ENCODE measurements at regions not wholly inside any gene's neighbourhood (a gene's known extent, or its start where the extent isn't known, plus 50 kb on each side); places are given as distances from the start of the nearest gene placed in this dataset.
"Not testable (repeated sequence)": the region's sequence is repeated elsewhere in the genome, so short reads cannot be mapped to it uniquely, and the experiment has no call there.

GRCh38 chr20:12759493-12759892 is 249.3 kb upstream of the SPTLC3 start:
- H3K4me3 Mint-ChIP-seq; H3K27ac Mint-ChIP-seq; H3K4me3 ChIP-seq (ENCODE audit: low read length in 2 of 2); H3K27me3 Mint-ChIP-seq; CTCF ChIA-PET (ENCODE audit: partially characterized antibody); H3K4me1 ChIP-seq (ENCODE audit: insufficient read depth, low read length); H3K4me1 Mint-ChIP-seq; H3K27me3 ChIP-seq (ENCODE audit: insufficient read depth, low read length); intact Hi-C loops (cut with micrococcal nuclease); H3K27ac ChIP-seq (ENCODE audit: low read depth, low read length); POLR2A ChIA-PET (ENCODE audit: partially characterized antibody); H3K36me3 Mint-ChIP-seq; H3K36me3 ChIP-seq (ENCODE audit: insufficient read depth, low read length); DNase-seq; H3K9me3 ChIP-seq (ENCODE audit: control insufficient read depth in 1 of 2, low read length in 2 of 2): not testable (repeated sequence)
- H3K9me3 Mint-ChIP-seq: peaks cover 0 to 13% (median 9%) of the 10 kb centered on the region in 8 donors

DNA sequence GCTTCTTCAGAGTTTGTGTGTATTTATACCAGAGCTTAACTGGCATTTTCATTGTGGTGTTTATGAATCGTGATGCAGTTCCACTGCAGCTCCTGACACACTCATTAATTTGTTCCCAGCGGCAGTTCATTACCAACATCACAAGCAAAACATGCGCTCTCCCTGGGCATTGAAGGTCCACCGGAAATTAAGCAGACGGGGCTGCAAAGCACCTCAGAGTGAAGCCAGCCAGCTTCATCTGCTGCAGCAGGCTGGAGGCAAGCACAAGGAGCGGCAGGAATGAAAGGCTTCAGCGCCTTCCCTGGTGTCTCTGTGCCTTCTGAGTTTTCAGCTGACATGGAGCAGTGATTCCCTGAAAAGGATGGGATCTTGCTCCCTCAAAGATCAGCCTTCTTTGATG is 246.0 kb upstream of the SPTLC3 start:
- CTCF ChIA-PET (ENCODE audit: partially characterized antibody): no interaction called here
- no peak overlapping the region for H3K27ac ChIP-seq (ENCODE audit: low read depth, low read length)

GRCh38 chr20:12763406-12763805 is 245.4 kb upstream of the SPTLC3 start:
- CTCF ChIA-PET (ENCODE audit: partially characterized antibody): no interaction called here
- Mint-ChIP-seq H3K27me3 (no peaks in the 10 kb centered on the region), H3K9me3 (peaks cover 0 to 6% (median 3%) of the 10 kb centered on the region in 8 donors), H3K4me3 (no peak overlapping the region), H3K27ac (no peak overlapping the region), H3K36me3 (no peaks in the 10 kb centered on the region), H3K4me1 (no peaks in the 10 kb centered on the region)
- intact Hi-C loops (cut with micrococcal nuclease): no loop called here
- H3K4me1 ChIP-seq (ENCODE audit: insufficient read depth, low read length): no peaks in the 10 kb centered on the region
- no peak overlapping the region for H3K27ac ChIP-seq (ENCODE audit: low read depth, low read length)
- H3K27me3 ChIP-seq (ENCODE audit: insufficient read depth, low read length): no peaks in the 10 kb centered on the region
- H3K36me3 ChIP-seq (ENCODE audit: insufficient read depth, low read length): no peaks in the 10 kb centered on the region
- no peak for DNase-seq
- H3K4me3 ChIP-seq (ENCODE audit: low read length in 2 of 2): no peak overlapping the region
- POLR2A ChIA-PET (ENCODE audit: partially characterized antibody): no interaction called here
- no peaks in the 10 kb centered on the region for H3K9me3 ChIP-seq (ENCODE audit: control insufficient read depth in 1 of 2, low read length in 2 of 2)

More for the DNA sequence above, 246.0 kb upstream of the SPTLC3 start:
- Mint-ChIP-seq H3K4me1 (no peaks in the 10 kb centered on the region), H3K27ac (no peak overlapping the region), H3K36me3 (no peaks in the 10 kb centered on the region), H3K4me3 (no peak overlapping the region), H3K9me3 (peaks cover 0 to 6% (median 4%) of the 10 kb centered on the region in 8 donors), H3K27me3 (no peaks in the 10 kb centered on the region)
- H3K27me3 ChIP-seq (ENCODE audit: insufficient read depth, low read length): no peaks in the 10 kb centered on the region
- no peaks in the 10 kb centered on the region for H3K9me3 ChIP-seq (ENCODE audit: control insufficient read depth in 1 of 2, low read length in 2 of 2)
- H3K4me1 ChIP-seq (ENCODE audit: insufficient read depth, low read length): no peaks in the 10 kb centered on the region
- no peak overlapping the region for H3K4me3 ChIP-seq (ENCODE audit: low read length in 2 of 2)
- no peaks in the 10 kb centered on the region for H3K36me3 ChIP-seq (ENCODE audit: insufficient read depth, low read length)
- POLR2A ChIA-PET (ENCODE audit: partially characterized antibody): no interaction called here
- intact Hi-C loops (cut with micrococcal nuclease): no loop called here
- DNase-seq: no peak

GRCh38 chr20:12764053-12764452 is 244.7 kb upstream of the SPTLC3 start:
- Mint-ChIP-seq H3K4me3 (no peak overlapping the region), H3K27me3 (no peaks in the 10 kb centered on the region), H3K9me3 (peaks cover 0 to 6% (median 1%) of the 10 kb centered on the region in 8 donors), H3K4me1 (no peaks in the 10 kb centered on the region), H3K36me3 (no peaks in the 10 kb centered on the region), H3K27ac (no peak overlapping the region)
- Histone ChIP-seq H3K4me1 (ENCODE audit: insufficient read depth, low read length) (no peaks in the 10 kb centered on the region), H3K9me3 (ENCODE audit: control insufficient read depth in 1 of 2, low read length in 2 of 2) (no peaks in the 10 kb centered on the region), H3K36me3 (ENCODE audit: insufficient read depth, low read length) (no peaks in the 10 kb centered on the region), H3K4me3 (ENCODE audit: low read length in 2 of 2) (no peak overlapping the region), H3K27ac (ENCODE audit: low read depth, low read length) (no peak overlapping the region), H3K27me3 (ENCODE audit: insufficient read depth, low read length) (no peaks in the 10 kb centered on the region)
- CTCF ChIA-PET (ENCODE audit: partially characterized antibody): no interaction called here
- intact Hi-C loops (cut with micrococcal nuclease): no loop called here
- no peak for DNase-seq
- POLR2A ChIA-PET (ENCODE audit: partially characterized antibody): no interaction called here

- Histone ChIP-seq H3K27me3 (ENCODE audit: insufficient read depth, low read length) (no peaks in the 10 kb centered on the region), H3K36me3 (ENCODE audit: insufficient read depth, low read length) (no peaks in the 10 kb centered on the region), H3K27ac (ENCODE audit: low read depth, low read length) (no peak overlapping the region), H3K4me3 (ENCODE audit: low read length in 2 of 2) (no peak overlapping the region), H3K4me1 (ENCODE audit: insufficient read depth, low read length) (no peaks in the 10 kb centered on the region), H3K9me3 (ENCODE audit: control insufficient read depth in 1 of 2, low read length in 2 of 2) (no peaks in the 10 kb centered on the region)
- Mint-ChIP-seq H3K36me3 (no peaks in the 10 kb centered on the region), H3K4me3 (no peak overlapping the region), H3K4me1 (no peaks in the 10 kb centered on the region), H3K27me3 (no peaks in the 10 kb centered on the region), H3K9me3 (peaks cover 0 to 7% (median 1%) of the 10 kb centered on the region in 8 donors), H3K27ac (no peak overlapping the region)
- DNase-seq: no peak
- POLR2A ChIA-PET (ENCODE audit: partially characterized antibody): no interaction called here
- CTCF ChIA-PET (ENCODE audit: partially characterized antibody): no interaction called here
- intact Hi-C loops (cut with micrococcal nuclease): no loop called here
Measured at GRCh38 chr20:12764851-12765250, 243.9 kb upstream of the SPTLC3 start.

- Histone ChIP-seq H3K36me3 (ENCODE audit: insufficient read depth, low read length) (no peaks in the 10 kb centered on the region), H3K27ac (ENCODE audit: low read depth, low read length) (no peak overlapping the region), H3K9me3 (ENCODE audit: control insufficient read depth in 1 of 2, low read length in 2 of 2) (no peaks in the 10 kb centered on the region), H3K4me1 (ENCODE audit: insufficient read depth, low read length) (no peaks in the 10 kb centered on the region), H3K4me3 (ENCODE audit: low read length in 2 of 2) (no peak overlapping the region), H3K27me3 (ENCODE audit: insufficient read depth, low read length) (no peaks in the 10 kb centered on the region)
- intact Hi-C loops (cut with micrococcal nuclease): no loop called here
- ChIA-PET CTCF (ENCODE audit: partially characterized antibody) (no interaction called here), POLR2A (ENCODE audit: partially characterized antibody) (no interaction called here)
- Mint-ChIP-seq H3K27me3 (no peaks in the 10 kb centered on the region), H3K9me3 (peaks cover 0 to 13% (median 4%) of the 10 kb centered on the region in 8 donors), H3K36me3 (no peaks in the 10 kb centered on the region), H3K27ac (no peak overlapping the region), H3K4me3 (no peak overlapping the region), H3K4me1 (no peaks in the 10 kb centered on the region)
- no peak for DNase-seq
Measured at GRCh38 chr20:12773936-12774335, 234.8 kb upstream of the SPTLC3 start.

DNA sequence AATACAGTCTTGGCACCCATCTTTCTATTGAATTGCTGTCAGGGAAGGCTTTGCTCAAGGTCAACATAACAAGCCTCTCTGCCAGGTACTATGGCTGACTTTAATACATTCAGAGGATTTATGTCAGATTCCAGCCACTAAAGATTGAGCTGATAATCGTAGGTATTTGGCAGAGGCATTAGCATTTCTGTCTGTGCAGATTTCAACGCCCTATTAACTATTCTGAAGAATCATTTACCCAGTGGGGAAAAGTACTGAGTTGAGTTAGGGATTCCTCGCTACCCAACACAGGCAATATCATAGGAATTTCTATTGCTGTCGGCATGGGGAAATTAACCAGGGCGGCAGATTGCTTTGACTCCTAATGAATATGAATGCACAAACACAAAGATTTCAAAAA is 233.7 kb upstream of the SPTLC3 start:
- Mint-ChIP-seq H3K36me3 (no peaks in the 10 kb centered on the region), H3K4me3 (no peak overlapping the region), H3K27ac (no peak overlapping the region), H3K4me1 (no peaks in the 10 kb centered on the region), H3K9me3 (peaks cover 0 to 13% (median 2%) of the 10 kb centered on the region in 8 donors), H3K27me3 (no peaks in the 10 kb centered on the region)
- no peaks in the 10 kb centered on the region for H3K36me3 ChIP-seq (ENCODE audit: insufficient read depth, low read length)
- H3K4me3 ChIP-seq (ENCODE audit: low read length in 2 of 2): no peak overlapping the region
- H3K27me3 ChIP-seq (ENCODE audit: insufficient read depth, low read length): no peaks in the 10 kb centered on the region
- DNase-seq: no peak
- CTCF ChIA-PET (ENCODE audit: partially characterized antibody): no interaction called here
- no peaks in the 10 kb centered on the region for H3K9me3 ChIP-seq (ENCODE audit: control insufficient read depth in 1 of 2, low read length in 2 of 2)
- POLR2A ChIA-PET (ENCODE audit: partially characterized antibody): no interaction called here
- intact Hi-C loops (cut with micrococcal nuclease): no loop called here
- H3K27ac ChIP-seq (ENCODE audit: low read depth, low read length): no peak overlapping the region
- H3K4me1 ChIP-seq (ENCODE audit: insufficient read depth, low read length): no peaks in the 10 kb centered on the region

GRCh38 chr20:12777016-12777415 is 231.8 kb upstream of the SPTLC3 start:
- no peaks in the 10 kb centered on the region for H3K4me1 Mint-ChIP-seq
- no peaks in the 10 kb centered on the region for H3K27me3 Mint-ChIP-seq
- no peaks in the 10 kb centered on the region for H3K9me3 ChIP-seq (ENCODE audit: control insufficient read depth in 1 of 2, low read length in 2 of 2)
- no peak overlapping the region for H3K4me3 ChIP-seq (ENCODE audit: low read length in 2 of 2)
- DNase-seq: no peak
- no peaks in the 10 kb centered on the region for H3K27me3 ChIP-seq (ENCODE audit: insufficient read depth, low read length)
- intact Hi-C loops (cut with micrococcal nuclease): no loop called here
- H3K36me3 Mint-ChIP-seq: no peaks in the 10 kb centered on the region
- CTCF ChIA-PET (ENCODE audit: partially characterized antibody): no interaction called here
- H3K27ac ChIP-seq (ENCODE audit: low read depth, low read length): no peak overlapping the region
- no peak overlapping the region for H3K4me3 Mint-ChIP-seq
- POLR2A ChIA-PET (ENCODE audit: partially characterized antibody): no interaction called here
- H3K36me3 ChIP-seq (ENCODE audit: insufficient read depth, low read length): no peaks in the 10 kb centered on the region
- no peaks in the 10 kb centered on the region for H3K4me1 ChIP-seq (ENCODE audit: insufficient read depth, low read length)
- H3K9me3 Mint-ChIP-seq: peaks cover 0 to 10% (median 0%) of the 10 kb centered on the region in 8 donors
- no peak overlapping the region for H3K27ac Mint-ChIP-seq

All from CD4-positive, alpha-beta memory T cell (primary cell).